GM23338 (cell line): ENCODE measurements at regions not wholly inside any gene's neighbourhood (a gene's known extent, or its start where the extent isn't known, plus 50 kb on each side); places are given as distances from the start of the nearest gene placed in this dataset.

Source experiments
- ATAC-seq: fragments of 200-7000 bp; cut with Tn5 transposase; 3 replicates; pipeline ENCODE4 v1.9.1; 2020
- DNase-seq: peaks from one replicate; pipeline ENCODE4 v3.0.0-alpha.2; 2015; ENCODE audit warnings: low spot score
- H2AFZ ChIP-seq: fragments of 200-600 bp; sonication (generic); 2 replicates; pipeline ENCODE4 v1.8.0; 2016; ENCODE audit warnings: antibody characterized with exemption, mild to moderate bottlenecking, moderate library complexity
- H3F3A ChIP-seq: fragments of 200-600 bp; sonication (generic); replicated peaks from 2 replicates; pipeline ENCODE4 v1.8.0; 2017; ENCODE audit warnings: antibody characterized with exemption, mixed run types, low read depth
- H3K27ac ChIP-seq: fragments of 200-600 bp; sonication (generic); 2 replicates; pipeline ENCODE4 v1.6.1; 2016; ENCODE audit warnings: low read depth
- H3K27me3 ChIP-seq: fragments of 200-600 bp; sonication (generic); 2 replicates; pipeline ENCODE4 v1.8.0; 2016; ENCODE audit warnings: mild to moderate bottlenecking, mixed run types, moderate library complexity; ENCODE audit not compliant: insufficient read depth
- H3K36me3 ChIP-seq: fragments of 200-600 bp; sonication (generic); 2 replicates; pipeline ENCODE4 v1.8.0; 2016; ENCODE audit warnings: mild to moderate bottlenecking; ENCODE audit not compliant: insufficient read depth
- H3K4me1 ChIP-seq: fragments of 200-600 bp; sonication (generic); 2 replicates; pipeline ENCODE4 v1.8.0; 2016; ENCODE audit warnings: mild to moderate bottlenecking, moderate library complexity; ENCODE audit not compliant: insufficient read depth
- H3K4me2 ChIP-seq: fragments of 200-600 bp; sonication (generic); 2 replicates; pipeline ENCODE4 v1.7.1; 2017; ENCODE audit warnings: mixed run types
- H3K4me3 ChIP-seq: fragments of 200-600 bp; sonication (generic); 2 replicates; pipeline ENCODE4 v1.6.1; 2016; ENCODE audit warnings: mixed run types
- H3K79me2 ChIP-seq: fragments of 200-600 bp; sonication (generic); replicated peaks from 2 replicates; pipeline ENCODE4 v1.8.0; 2017; ENCODE audit warnings: mild to moderate bottlenecking; ENCODE audit not compliant: insufficient read depth
- H3K9me2 ChIP-seq: fragments of 200-600 bp; sonication (generic); 2 replicates; pipeline ENCODE4 v1.8.0; 2017; ENCODE audit not compliant: insufficient read depth
- H4K20me1 ChIP-seq: fragments of 200-600 bp; sonication (generic); replicated peaks from 2 replicates; pipeline ENCODE4 v1.8.0; 2017; ENCODE audit warnings: mild to moderate bottlenecking; ENCODE audit not compliant: insufficient read depth
- H3K27ac Mint-ChIP-seq: 2 replicates; pipeline ENCODE4 v1.8.0; 2020; ENCODE audit warnings: inconsistent platforms, mild to moderate bottlenecking, moderate library complexity, mixed read lengths
- H3K27me3 Mint-ChIP-seq: 3 replicates; pipeline ENCODE4 v1.8.0; 2022; ENCODE audit warnings: low read depth, mild to moderate bottlenecking, moderate library complexity, mixed read lengths, inconsistent platforms; ENCODE audit not compliant: insufficient read depth, poor library complexity
- H3K36me3 Mint-ChIP-seq: 3 replicates; pipeline ENCODE4 v1.8.0; 2021; ENCODE audit warnings: low read depth, mild to moderate bottlenecking, inconsistent platforms, moderate library complexity, mixed read lengths
- H3K4me1 Mint-ChIP-seq: 3 replicates; pipeline ENCODE4 v1.8.0; 2020; ENCODE audit warnings: mild to moderate bottlenecking, inconsistent platforms, mixed read lengths
- H3K4me3 Mint-ChIP-seq: 3 replicates; pipeline ENCODE4 v1.8.0; 2021; ENCODE audit warnings: moderate library complexity, mild to moderate bottlenecking, inconsistent platforms, mixed read lengths
- H3K9me3 Mint-ChIP-seq: 3 replicates; pipeline ENCODE4 v1.8.0; 2020; ENCODE audit warnings: moderate library complexity, mild to moderate bottlenecking, inconsistent platforms, mixed read lengths
- ETS1 ChIP-seq: IDR thresholded peaks from 2 replicates; pipeline ENCODE4 v1.6.1; 2016; ENCODE audit warnings: antibody characterized with exemption
- EZH2 ChIP-seq: fragments of 200-600 bp; sonication (generic); IDR thresholded peaks from one replicate; pipeline ENCODE4 v1.8.0; 2017; ENCODE audit warnings: antibody characterized with exemption, mild to moderate bottlenecking, low read depth; ENCODE audit not compliant: unreplicated experiment
- JUNB ChIP-seq: IDR thresholded peaks from one replicate; pipeline ENCODE4 v1.6.1; 2016; ENCODE audit warnings: antibody characterized with exemption; ENCODE audit not compliant: unreplicated experiment
- NANOG ChIP-seq: IDR thresholded peaks from 2 replicates; pipeline ENCODE4 v1.6.1; 2016; ENCODE audit warnings: antibody characterized with exemption, borderline replicate concordance
- POLR2AphosphoS5 ChIP-seq: IDR thresholded peaks from 2 replicates; pipeline ENCODE4 v1.6.1; 2016; ENCODE audit warnings: antibody characterized with exemption, low read depth
- ZNF331 ChIP-seq: fragments of 250-450 bp; sonication (Bioruptor Pico); IDR thresholded peaks from 2 replicates; pipeline ENCODE4 v1.5.0; 2020; ENCODE audit warnings: low read depth, mild to moderate bottlenecking, moderate library complexity
- TF ChIP-seq, protein P1 (sequence below): IDR thresholded peaks from one replicate; pipeline ENCODE4 v1.6.1; 2018; ENCODE audit warnings: antibody characterized with exemption; ENCODE audit not compliant: unreplicated experiment
- TF ChIP-seq, protein P2 (sequence below): fragments of 250-450 bp; sonication (Bioruptor Pico); IDR thresholded peaks from 2 replicates; pipeline ENCODE4 v1.5.0; 2020; ENCODE audit warnings: mild to moderate bottlenecking, moderate library complexity

GRCh38 chr11:104522123-104522522, 358.2 kb upstream of the PDGFD start:
- no peaks in the 10 kb centered on the region for H3K27me3 Mint-ChIP-seq
- no peak overlapping the region for H3K4me2 ChIP-seq
- no peaks in the 10 kb centered on the region for H3K9me2 ChIP-seq
- H3K27ac ChIP-seq = no peak overlapping the region
- no peak overlapping the region for H3K4me3 ChIP-seq
- no peak for DNase-seq
- TF ChIP-seq ZNF331 (CRISPR knock-in tag) = no peak
- H4K20me1 ChIP-seq = no peaks in the 10 kb centered on the region
- no peaks in the 10 kb centered on the region for H3K9me3 Mint-ChIP-seq
- ATAC-seq = no peak
- no peak overlapping the region for H3K27ac Mint-ChIP-seq
- no peaks in the 10 kb centered on the region for H3F3A ChIP-seq
- H3K36me3 Mint-ChIP-seq = no peaks in the 10 kb centered on the region
- no peaks in the 10 kb centered on the region for H3K4me1 ChIP-seq
- no peaks in the 10 kb centered on the region for H3K36me3 ChIP-seq
- no peak overlapping the region for H3K4me3 Mint-ChIP-seq
- no peaks in the 10 kb centered on the region for H3K27me3 ChIP-seq
- H2AFZ ChIP-seq = no peak overlapping the region
- peaks cover 3% of the 10 kb centered on the region; the same call in 1 of the 3 replicates for H3K4me1 Mint-ChIP-seq
- H3K79me2 ChIP-seq = no peaks in the 10 kb centered on the region

DNA sequence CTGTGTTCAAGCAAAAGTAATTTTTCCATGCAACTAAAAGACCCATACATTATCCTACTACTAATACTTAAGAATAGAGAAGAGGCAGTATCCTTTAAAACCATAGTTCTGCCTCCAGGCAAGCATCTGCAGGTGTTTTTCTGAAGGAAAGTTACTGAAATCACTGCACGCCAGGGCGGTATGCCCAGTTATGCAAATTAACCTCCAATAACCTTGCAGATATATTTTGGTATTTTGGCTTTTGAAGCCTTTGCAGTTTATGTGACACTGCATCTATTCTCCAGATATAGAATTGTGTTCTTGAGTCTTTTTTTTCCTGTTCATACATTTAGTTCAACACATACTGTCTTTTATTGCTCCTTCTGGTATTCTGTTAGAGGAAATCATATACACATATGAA, 346.2 kb upstream of the PDGFD start:
- Mint-ChIP-seq H3K9me3 (no peaks in the 10 kb centered on the region; the same call in 2 of the 3 replicates), H3K4me3 (no peak overlapping the region), H3K36me3 (no peaks in the 10 kb centered on the region), H3K27me3 (peaks cover 2% of the 10 kb centered on the region), H3K4me1 (no peaks in the 10 kb centered on the region), H3K27ac (no peak overlapping the region)
- no peaks in the 10 kb centered on the region for H3F3A ChIP-seq
- H3K79me2 ChIP-seq = no peaks in the 10 kb centered on the region
- no peak overlapping the region for H2AFZ ChIP-seq
- ATAC-seq (no peak), DNase-seq (no peak)
- H3K36me3 ChIP-seq = no peaks in the 10 kb centered on the region
- no peak overlapping the region for H3K4me3 ChIP-seq
- H3K27ac ChIP-seq = no peak overlapping the region
- no peaks in the 10 kb centered on the region for H3K27me3 ChIP-seq
- TF ChIP-seq NANOG = no peak
- TF ChIP-seq EZH2 = no peak
- TF ChIP-seq, protein P1, sequence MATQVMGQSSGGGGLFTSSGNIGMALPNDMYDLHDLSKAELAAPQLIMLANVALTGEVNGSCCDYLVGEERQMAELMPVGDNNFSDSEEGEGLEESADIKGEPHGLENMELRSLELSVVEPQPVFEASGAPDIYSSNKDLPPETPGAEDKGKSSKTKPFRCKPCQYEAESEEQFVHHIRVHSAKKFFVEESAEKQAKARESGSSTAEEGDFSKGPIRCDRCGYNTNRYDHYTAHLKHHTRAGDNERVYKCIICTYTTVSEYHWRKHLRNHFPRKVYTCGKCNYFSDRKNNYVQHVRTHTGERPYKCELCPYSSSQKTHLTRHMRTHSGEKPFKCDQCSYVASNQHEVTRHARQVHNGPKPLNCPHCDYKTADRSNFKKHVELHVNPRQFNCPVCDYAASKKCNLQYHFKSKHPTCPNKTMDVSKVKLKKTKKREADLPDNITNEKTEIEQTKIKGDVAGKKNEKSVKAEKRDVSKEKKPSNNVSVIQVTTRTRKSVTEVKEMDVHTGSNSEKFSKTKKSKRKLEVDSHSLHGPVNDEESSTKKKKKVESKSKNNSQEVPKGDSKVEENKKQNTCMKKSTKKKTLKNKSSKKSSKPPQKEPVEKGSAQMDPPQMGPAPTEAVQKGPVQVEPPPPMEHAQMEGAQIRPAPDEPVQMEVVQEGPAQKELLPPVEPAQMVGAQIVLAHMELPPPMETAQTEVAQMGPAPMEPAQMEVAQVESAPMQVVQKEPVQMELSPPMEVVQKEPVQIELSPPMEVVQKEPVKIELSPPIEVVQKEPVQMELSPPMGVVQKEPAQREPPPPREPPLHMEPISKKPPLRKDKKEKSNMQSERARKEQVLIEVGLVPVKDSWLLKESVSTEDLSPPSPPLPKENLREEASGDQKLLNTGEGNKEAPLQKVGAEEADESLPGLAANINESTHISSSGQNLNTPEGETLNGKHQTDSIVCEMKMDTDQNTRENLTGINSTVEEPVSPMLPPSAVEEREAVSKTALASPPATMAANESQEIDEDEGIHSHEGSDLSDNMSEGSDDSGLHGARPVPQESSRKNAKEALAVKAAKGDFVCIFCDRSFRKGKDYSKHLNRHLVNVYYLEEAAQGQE = no peak
- TF ChIP-seq, protein P2, sequence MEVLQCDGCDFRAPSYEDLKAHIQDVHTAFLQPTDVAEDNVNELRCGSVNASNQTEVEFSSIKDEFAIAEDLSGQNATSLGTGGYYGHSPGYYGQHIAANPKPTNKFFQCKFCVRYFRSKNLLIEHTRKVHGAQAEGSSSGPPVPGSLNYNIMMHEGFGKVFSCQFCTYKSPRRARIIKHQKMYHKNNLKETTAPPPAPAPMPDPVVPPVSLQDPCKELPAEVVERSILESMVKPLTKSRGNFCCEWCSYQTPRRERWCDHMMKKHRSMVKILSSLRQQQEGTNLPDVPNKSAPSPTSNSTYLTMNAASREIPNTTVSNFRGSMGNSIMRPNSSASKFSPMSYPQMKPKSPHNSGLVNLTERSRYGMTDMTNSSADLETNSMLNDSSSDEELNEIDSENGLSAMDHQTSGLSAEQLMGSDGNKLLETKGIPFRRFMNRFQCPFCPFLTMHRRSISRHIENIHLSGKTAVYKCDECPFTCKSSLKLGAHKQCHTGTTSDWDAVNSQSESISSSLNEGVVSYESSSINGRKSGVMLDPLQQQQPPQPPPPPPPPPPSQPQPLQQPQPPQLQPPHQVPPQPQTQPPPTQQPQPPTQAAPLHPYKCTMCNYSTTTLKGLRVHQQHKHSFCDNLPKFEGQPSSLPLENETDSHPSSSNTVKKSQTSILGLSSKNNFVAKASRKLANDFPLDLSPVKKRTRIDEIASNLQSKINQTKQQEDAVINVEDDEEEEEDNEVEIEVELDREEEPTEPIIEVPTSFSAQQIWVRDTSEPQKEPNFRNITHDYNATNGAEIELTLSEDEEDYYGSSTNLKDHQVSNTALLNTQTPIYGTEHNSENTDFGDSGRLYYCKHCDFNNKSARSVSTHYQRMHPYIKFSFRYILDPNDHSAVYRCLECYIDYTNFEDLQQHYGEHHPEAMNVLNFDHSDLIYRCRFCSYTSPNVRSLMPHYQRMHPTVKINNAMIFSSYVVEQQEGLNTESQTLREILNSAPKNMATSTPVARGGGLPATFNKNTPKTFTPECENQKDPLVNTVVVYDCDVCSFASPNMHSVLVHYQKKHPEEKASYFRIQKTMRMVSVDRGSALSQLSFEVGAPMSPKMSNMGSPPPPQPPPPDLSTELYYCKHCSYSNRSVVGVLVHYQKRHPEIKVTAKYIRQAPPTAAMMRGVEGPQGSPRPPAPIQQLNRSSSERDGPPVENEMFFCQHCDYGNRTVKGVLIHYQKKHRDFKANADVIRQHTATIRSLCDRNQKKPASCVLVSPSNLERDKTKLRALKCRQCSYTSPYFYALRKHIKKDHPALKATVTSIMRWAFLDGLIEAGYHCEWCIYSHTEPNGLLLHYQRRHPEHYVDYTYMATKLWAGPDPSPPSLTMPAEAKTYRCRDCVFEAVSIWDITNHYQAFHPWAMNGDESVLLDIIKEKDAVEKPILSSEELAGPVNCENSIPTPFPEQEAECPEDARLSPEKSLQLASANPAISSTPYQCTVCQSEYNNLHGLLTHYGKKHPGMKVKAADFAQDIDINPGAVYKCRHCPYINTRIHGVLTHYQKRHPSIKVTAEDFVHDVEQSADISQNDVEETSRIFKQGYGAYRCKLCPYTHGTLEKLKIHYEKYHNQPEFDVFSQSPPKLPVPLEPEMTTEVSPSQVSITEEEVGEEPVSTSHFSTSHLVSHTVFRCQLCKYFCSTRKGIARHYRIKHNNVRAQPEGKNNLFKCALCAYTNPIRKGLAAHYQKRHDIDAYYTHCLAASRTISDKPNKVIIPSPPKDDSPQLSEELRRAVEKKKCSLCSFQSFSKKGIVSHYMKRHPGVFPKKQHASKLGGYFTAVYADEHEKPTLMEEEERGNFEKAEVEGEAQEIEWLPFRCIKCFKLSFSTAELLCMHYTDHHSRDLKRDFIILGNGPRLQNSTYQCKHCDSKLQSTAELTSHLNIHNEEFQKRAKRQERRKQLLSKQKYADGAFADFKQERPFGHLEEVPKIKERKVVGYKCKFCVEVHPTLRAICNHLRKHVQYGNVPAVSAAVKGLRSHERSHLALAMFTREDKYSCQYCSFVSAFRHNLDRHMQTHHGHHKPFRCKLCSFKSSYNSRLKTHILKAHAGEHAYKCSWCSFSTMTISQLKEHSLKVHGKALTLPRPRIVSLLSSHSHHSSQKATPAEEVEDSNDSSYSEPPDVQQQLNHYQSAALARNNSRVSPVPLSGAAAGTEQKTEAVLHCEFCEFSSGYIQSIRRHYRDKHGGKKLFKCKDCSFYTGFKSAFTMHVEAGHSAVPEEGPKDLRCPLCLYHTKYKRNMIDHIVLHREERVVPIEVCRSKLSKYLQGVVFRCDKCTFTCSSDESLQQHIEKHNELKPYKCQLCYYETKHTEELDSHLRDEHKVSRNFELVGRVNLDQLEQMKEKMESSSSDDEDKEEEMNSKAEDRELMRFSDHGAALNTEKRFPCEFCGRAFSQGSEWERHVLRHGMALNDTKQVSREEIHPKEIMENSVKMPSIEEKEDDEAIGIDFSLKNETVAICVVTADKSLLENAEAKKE (CRISPR knock-in tag) = no peak
- no peak for TF ChIP-seq JUNB
- TF ChIP-seq POLR2AphosphoS5 = no peak
- no peak for TF ChIP-seq ETS1
- TF ChIP-seq ZNF331 (CRISPR knock-in tag) = no peak
- H3K4me1 ChIP-seq = no peaks in the 10 kb centered on the region
- no peaks in the 10 kb centered on the region for H4K20me1 ChIP-seq
- H3K9me2 ChIP-seq = 0 out of 2 replicates have a peak, but pooled peaks cover 2% of the 10 kb centered on the region
- H3K4me2 ChIP-seq = no peak overlapping the region
